ENCODE measurements at regions not wholly inside any gene's neighbourhood (a gene's known extent, or its start where the extent isn't known, plus 50 kb on each side); places are given as distances from the start of the nearest gene placed in this dataset.

DNA sequence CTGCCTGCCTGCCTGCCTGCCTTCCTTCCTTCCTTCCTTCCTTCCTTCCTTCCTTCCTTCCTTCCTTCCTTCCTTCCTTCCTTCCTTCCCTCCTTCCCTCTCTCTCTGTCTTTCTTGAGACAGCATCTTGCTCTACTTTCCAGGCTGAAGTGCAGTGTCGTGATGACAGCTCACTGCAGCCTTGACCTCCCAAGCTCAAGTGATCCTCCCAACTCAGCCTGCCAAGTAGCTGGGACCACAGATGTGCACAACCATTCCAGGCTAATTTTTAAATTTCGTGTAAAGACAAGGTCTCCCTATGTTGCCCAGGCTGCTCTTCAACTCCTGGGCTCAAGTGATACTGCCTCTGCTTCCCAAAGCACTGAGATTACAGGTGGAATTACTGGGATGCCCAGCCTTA lies 328.2 kb upstream of the SORL1-AS1 start:
- TF ChIP-seq, protein P1, sequence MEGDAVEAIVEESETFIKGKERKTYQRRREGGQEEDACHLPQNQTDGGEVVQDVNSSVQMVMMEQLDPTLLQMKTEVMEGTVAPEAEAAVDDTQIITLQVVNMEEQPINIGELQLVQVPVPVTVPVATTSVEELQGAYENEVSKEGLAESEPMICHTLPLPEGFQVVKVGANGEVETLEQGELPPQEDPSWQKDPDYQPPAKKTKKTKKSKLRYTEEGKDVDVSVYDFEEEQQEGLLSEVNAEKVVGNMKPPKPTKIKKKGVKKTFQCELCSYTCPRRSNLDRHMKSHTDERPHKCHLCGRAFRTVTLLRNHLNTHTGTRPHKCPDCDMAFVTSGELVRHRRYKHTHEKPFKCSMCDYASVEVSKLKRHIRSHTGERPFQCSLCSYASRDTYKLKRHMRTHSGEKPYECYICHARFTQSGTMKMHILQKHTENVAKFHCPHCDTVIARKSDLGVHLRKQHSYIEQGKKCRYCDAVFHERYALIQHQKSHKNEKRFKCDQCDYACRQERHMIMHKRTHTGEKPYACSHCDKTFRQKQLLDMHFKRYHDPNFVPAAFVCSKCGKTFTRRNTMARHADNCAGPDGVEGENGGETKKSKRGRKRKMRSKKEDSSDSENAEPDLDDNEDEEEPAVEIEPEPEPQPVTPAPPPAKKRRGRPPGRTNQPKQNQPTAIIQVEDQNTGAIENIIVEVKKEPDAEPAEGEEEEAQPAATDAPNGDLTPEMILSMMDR (IDR thresholded peaks at IDR 0.05): no peak
- no peak for TF ChIP-seq POLR2A (IDR thresholded peaks at IDR 0.05)
